Uterus (tissue), 3 donors: ENCODE measurements at regions not wholly inside any gene's neighbourhood (a gene's known extent, or its start where the extent isn't known, plus 50 kb on each side); places are given as distances from the start of the nearest gene placed in this dataset.

Experiments used
- DNase-seq, 2 donors: peaks; one replicate each; pipeline ENCODE4 v3.0.0-alpha.2; 2019 to 2020
- H3K27ac ChIP-seq, 2 donors: fragments of 200-600 bp; sonication (generic); 1 replicate in 1 of 2; 2 replicates in 1 of 2; pipeline ENCODE4 v1.5.1; 2016 to 2018
- H3K27me3 ChIP-seq, 2 donors: fragments of 200-600 bp; sonication (generic); one replicate each; pipeline ENCODE4 v1.5.1; 2018 to 2019; ENCODE audit warnings: control low read depth in 1 of 2
- H3K36me3 ChIP-seq, 2 donors: fragments of 200-600 bp; sonication (generic); one replicate each; pipeline ENCODE4 v1.5.1; 2019; ENCODE audit warnings: control low read depth in 1 of 2
- H3K4me1 ChIP-seq, 2 donors: fragments of 200-600 bp; sonication (generic); one replicate each; pipeline ENCODE4 v1.5.1; 2018 to 2019; ENCODE audit warnings: control low read depth in 1 of 2
- H3K4me3 ChIP-seq, 2 donors: fragments of 200-600 bp; sonication (generic); 1 replicate in 1 of 2; 2 replicates in 1 of 2; pipeline ENCODE4 v1.5.1; 2018 to 2019; ENCODE audit warnings: mild to moderate bottlenecking in 1 of 2
- H3K9me3 ChIP-seq, 2 donors: fragments of 200-600 bp; sonication (generic); one replicate each; pipeline ENCODE4 v1.5.1; 2019; ENCODE audit warnings: control low read depth in 1 of 2
- POLR2A ChIP-seq, 2 donors: fragments of 450-650 bp; IDR thresholded peaks; one replicate each; pipeline ENCODE4 v1.6.1; 2016; ENCODE audit warnings: antibody characterized with exemption in 2 of 2, mild to moderate bottlenecking in 1 of 2, moderate library complexity in 1 of 2
- intact Hi-C: fragments of 100-400 bp; cut with DNase I; formaldehyde crosslinking; loops from one replicate; pipeline ENCODE4 v1.15.1; 2023; ENCODE audit warnings: low total_unique reads
- TF ChIP-seq, protein P1 (sequence below), 4 experiments: fragments of 200-600 bp in 2 of 4; fragments of 450-650 bp in 2 of 4; sonication (generic) in 2 of 4; IDR thresholded peaks; one replicate each; pipeline ENCODE4 v1.5.1; 2016 to 2019; ENCODE audit warnings: antibody characterized with exemption in 4 of 4, mild to moderate bottlenecking in 2 of 4, moderate library complexity in 1 of 4
- donor health status: DM: yes; HTN: yes; CAD: no.

- intact Hi-C loops: no loop called here
- H3K27me3 ChIP-seq: no peaks in the 10 kb centered on the region
- no peak overlapping the region for H3K4me3 ChIP-seq
- no peak for DNase-seq
- H3K27ac ChIP-seq: no peak overlapping the region
- no peak for TF ChIP-seq POLR2A (IDR thresholded peaks at IDR 0.05)
- TF ChIP-seq, protein P1, sequence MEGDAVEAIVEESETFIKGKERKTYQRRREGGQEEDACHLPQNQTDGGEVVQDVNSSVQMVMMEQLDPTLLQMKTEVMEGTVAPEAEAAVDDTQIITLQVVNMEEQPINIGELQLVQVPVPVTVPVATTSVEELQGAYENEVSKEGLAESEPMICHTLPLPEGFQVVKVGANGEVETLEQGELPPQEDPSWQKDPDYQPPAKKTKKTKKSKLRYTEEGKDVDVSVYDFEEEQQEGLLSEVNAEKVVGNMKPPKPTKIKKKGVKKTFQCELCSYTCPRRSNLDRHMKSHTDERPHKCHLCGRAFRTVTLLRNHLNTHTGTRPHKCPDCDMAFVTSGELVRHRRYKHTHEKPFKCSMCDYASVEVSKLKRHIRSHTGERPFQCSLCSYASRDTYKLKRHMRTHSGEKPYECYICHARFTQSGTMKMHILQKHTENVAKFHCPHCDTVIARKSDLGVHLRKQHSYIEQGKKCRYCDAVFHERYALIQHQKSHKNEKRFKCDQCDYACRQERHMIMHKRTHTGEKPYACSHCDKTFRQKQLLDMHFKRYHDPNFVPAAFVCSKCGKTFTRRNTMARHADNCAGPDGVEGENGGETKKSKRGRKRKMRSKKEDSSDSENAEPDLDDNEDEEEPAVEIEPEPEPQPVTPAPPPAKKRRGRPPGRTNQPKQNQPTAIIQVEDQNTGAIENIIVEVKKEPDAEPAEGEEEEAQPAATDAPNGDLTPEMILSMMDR (IDR thresholded peaks at IDR 0.05): no peak
- H3K4me1 ChIP-seq: no peaks in the 10 kb centered on the region
- H3K36me3 ChIP-seq: no peaks in the 10 kb centered on the region
- H3K9me3 ChIP-seq: no peaks in the 10 kb centered on the region
Observed at GRCh38 chr6:142679907-142680700, 264.9 kb downstream of the HIVEP2 start.

DNA sequence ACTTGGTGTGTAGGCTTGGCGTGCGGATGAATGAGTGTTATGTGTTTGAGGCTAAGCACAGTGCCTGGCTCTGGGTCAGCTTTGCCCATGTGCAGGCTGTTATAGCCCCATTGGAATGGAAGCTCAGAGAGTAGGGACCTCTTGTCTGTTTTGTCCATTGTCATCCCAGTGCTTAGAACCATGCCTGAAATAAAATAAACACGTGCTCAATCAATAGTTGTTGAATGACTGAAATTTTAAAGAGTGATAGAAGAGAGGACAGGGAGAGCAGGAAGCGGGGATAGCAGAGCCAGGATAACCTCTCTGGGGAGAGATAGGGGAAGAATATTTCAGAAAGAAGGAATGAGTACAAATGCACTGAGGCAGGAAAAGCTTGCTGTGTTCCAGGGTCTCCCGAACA, 263.9 kb downstream of the HIVEP2 start:
- no peak for DNase-seq
- Histone ChIP-seq H3K9me3 (no peaks in the 10 kb centered on the region), H3K27ac (no peak overlapping the region), H3K36me3 (no peaks in the 10 kb centered on the region), H3K27me3 (no peaks in the 10 kb centered on the region), H3K4me3 (no peak overlapping the region), H3K4me1 (no peaks in the 10 kb centered on the region)
- TF ChIP-seq POLR2A (IDR thresholded peaks at IDR 0.05): no peak
- TF ChIP-seq, protein P1 (IDR thresholded peaks at IDR 0.05): no peak
- intact Hi-C loops: no loop called here

DNA sequence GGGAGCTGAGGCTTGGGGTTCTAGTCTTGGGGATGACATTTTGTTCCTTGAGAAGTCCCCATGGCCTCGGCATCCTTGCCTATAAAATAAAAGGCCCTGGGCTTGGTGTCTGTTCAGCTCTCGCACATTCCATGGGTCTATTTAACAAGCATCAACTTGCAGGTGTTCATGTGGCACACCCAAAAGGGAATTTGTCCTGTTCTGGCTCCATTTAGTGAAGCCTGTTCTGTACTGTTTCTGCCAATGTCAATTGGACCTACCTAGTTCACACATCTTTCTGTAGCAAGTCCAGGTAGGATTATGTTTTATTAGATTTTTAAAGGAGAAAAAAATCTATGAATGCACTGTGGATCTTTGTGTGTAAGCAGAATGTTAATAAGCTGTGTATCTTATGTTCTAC, 262.0 kb downstream of the HIVEP2 start:
- Histone ChIP-seq H3K4me3 (no peak overlapping the region), H3K9me3 (no peaks in the 10 kb centered on the region), H3K27me3 (no peaks in the 10 kb centered on the region), H3K27ac (no peak overlapping the region), H3K4me1 (no peaks in the 10 kb centered on the region), H3K36me3 (no peaks in the 10 kb centered on the region)
- DNase-seq: no peak
- TF ChIP-seq POLR2A (IDR thresholded peaks at IDR 0.05): no peak
- TF ChIP-seq, protein P1 (IDR thresholded peaks at IDR 0.05): no peak
- intact Hi-C loops: no loop called here

GRCh38 chr6:142683714-142684141, 261.2 kb downstream of the HIVEP2 start:
- Histone ChIP-seq H3K4me3 (no peak overlapping the region), H3K9me3 (no peaks in the 10 kb centered on the region), H3K27me3 (no peaks in the 10 kb centered on the region), H3K36me3 (no peaks in the 10 kb centered on the region), H3K4me1 (no peaks in the 10 kb centered on the region), H3K27ac (no peak overlapping the region)
- no peak for DNase-seq
- intact Hi-C loops: no loop called here
- no peak for TF ChIP-seq POLR2A (IDR thresholded peaks at IDR 0.05)
- TF ChIP-seq, protein P1 (IDR thresholded peaks at IDR 0.05): no peak

DNA sequence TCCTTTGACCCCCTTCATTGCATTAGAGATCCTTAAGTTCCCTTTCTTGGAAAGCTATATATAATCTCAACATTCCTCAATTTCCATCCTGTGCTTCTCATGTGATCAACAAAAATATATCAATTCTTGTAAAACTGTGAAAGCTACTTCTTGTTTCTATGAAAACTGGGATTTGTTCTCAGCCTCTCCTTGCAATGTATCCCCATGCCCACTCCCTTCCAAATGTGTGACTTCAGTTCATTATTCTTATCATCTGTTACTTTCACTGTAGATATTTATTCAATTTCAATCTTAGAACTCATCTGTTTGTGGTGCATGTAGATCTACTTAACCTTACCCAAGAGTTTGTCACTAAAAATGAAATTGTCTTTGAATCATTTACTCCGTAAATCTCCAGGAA, 260.6 kb downstream of the HIVEP2 start:
- H3K36me3 ChIP-seq: no peaks in the 10 kb centered on the region
- H3K27ac ChIP-seq: no peak overlapping the region
- no peak overlapping the region for H3K4me3 ChIP-seq
- H3K9me3 ChIP-seq: no peaks in the 10 kb centered on the region
- DNase-seq: no peak
- H3K27me3 ChIP-seq: no peaks in the 10 kb centered on the region
- H3K4me1 ChIP-seq: no peaks in the 10 kb centered on the region
- TF ChIP-seq, protein P1 (IDR thresholded peaks at IDR 0.05): no peak
- TF ChIP-seq POLR2A (IDR thresholded peaks at IDR 0.05): no peak
- intact Hi-C loops: no loop called here
